ENCODE measurements at regions not wholly inside any gene's neighbourhood (a gene's known extent, or its start where the extent isn't known, plus 50 kb on each side); places are given as distances from the start of the nearest gene placed in this dataset.

DNA sequence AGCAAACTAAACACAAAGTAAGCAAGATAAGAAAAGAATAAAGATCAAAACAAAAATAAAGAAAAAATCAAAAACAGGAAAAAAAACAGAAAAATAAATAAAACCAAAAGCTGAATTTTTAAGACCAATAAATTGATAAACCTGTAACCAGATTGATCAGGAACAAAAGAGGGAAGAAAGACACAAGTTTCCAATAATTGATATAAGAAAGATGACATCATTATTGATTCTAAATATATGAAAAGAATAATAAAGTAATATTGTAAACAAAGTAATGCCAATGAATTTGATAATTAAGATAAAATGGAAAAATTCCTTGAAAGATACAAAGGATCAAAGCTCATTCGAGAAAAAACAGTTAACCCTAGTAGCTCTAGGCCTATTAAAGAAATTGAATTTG, 394.6 kb upstream of the LRATD1 start:
- TF ChIP-seq POLR2AphosphoS5 (IDR thresholded peaks at IDR 0.05; ENCODE audit: low read depth, low read length), result no peak
- TF ChIP-seq POLR2A (IDR thresholded peaks at IDR 0.05; ENCODE audit: low read depth, low read length), result no peak
- TF ChIP-seq TAF1 (IDR thresholded peaks at IDR 0.05; ENCODE audit: low read depth, low read length), result no peak
- TF ChIP-seq SPI1 (IDR thresholded peaks at IDR 0.05; ENCODE audit: low read depth, low read length), result no peak
- TF ChIP-seq POU2F2 (IDR thresholded peaks at IDR 0.05; ENCODE audit: low read depth, low read length), result no peak
